GM19467 (cell line): ENCODE measurements at regions not wholly inside any gene's neighbourhood (a gene's known extent, or its start where the extent isn't known, plus 50 kb on each side); places are given as distances from the start of the nearest gene placed in this dataset.
"Not testable (repeated sequence)": the region's sequence is repeated elsewhere in the genome, so short reads cannot be mapped to it uniquely, and the experiment has no call there.

Source experiments
- ATAC-seq: cut with Tn5 transposase; IDR thresholded peaks from one replicate; pipeline ENCODE4 v1.9.1; 2021; ENCODE audit warnings: mild to moderate bottlenecking, moderate library complexity; ENCODE audit not compliant: unreplicated experiment

- ATAC-seq, result no peak
Observed at GRCh38 chr13:74747186-74747955, 613.2 kb upstream of the KLF12 start.

- no peak for ATAC-seq
Observed at GRCh38 chr13:74743992-74744391, 609.8 kb upstream of the KLF12 start.

- ATAC-seq, result no peak
Observed at GRCh38 chr13:74741732-74742131, 607.5 kb upstream of the KLF12 start.

- no peak for ATAC-seq
Observed at GRCh38 chr13:74732736-74733385, 598.7 kb upstream of the KLF12 start.

GRCh38 chr13:74731731-74732130 is 597.5 kb upstream of the KLF12 start:
- no peak for ATAC-seq

- no peak for ATAC-seq
Observed at GRCh38 chr13:74730556-74731331, 596.5 kb upstream of the KLF12 start.

GRCh38 chr13:74726206-74726605 is 592.0 kb upstream of the KLF12 start:
- ATAC-seq, result no peak

- ATAC-seq, result not testable (repeated sequence)
Observed at GRCh38 chr13:74718232-74718842, 584.1 kb upstream of the KLF12 start.

- no peak for ATAC-seq
Observed at GRCh38 chr13:74715718-74716117, 581.5 kb upstream of the KLF12 start.

- ATAC-seq, result no peak
Observed at GRCh38 chr13:74710006-74710405, 575.8 kb upstream of the KLF12 start.

GRCh38 chr13:74709226-74709625 is 575.0 kb upstream of the KLF12 start:
- no peak for ATAC-seq

- ATAC-seq, result no peak
Observed at GRCh38 chr13:74708629-74709028, 574.4 kb upstream of the KLF12 start.

GRCh38 chr13:74707291-74707690 is 573.1 kb upstream of the KLF12 start:
- ATAC-seq, result no peak

GRCh38 chr13:74706801-74707200 is 572.6 kb upstream of the KLF12 start:
- no peak for ATAC-seq

GRCh38 chr13:74705438-74705837 is 571.2 kb upstream of the KLF12 start:
- no peak for ATAC-seq

- no peak for ATAC-seq
Observed at GRCh38 chr13:74703855-74704387, 569.7 kb upstream of the KLF12 start.

GRCh38 chr13:74696148-74696922 is 562.1 kb upstream of the KLF12 start:
- no peak for ATAC-seq

- no peak for ATAC-seq
Observed at GRCh38 chr13:74695021-74695800, 561.0 kb upstream of the KLF12 start.

- no peak for ATAC-seq
Observed at GRCh38 chr13:74687442-74688182, 553.4 kb upstream of the KLF12 start.
